Prostate gland (tissue), 2 donors: ENCODE measurements at regions not wholly inside any gene's neighbourhood (a gene's known extent, or its start where the extent isn't known, plus 50 kb on each side); places are given as distances from the start of the nearest gene placed in this dataset.

Experiments used
- CTCF ChIP-seq, 4 experiments: fragments of 200-600 bp in 2 of 4; fragments of 450-650 bp in 2 of 4; sonication (generic) in 2 of 4; IDR thresholded peaks; 1 replicate in 3 of 4; 2 replicates in 1 of 4; pipeline ENCODE4 v1.5.1; 2016 to 2019; ENCODE audit warnings: antibody characterized with exemption in 4 of 4, mild to moderate bottlenecking in 2 of 4, moderate library complexity in 2 of 4
- POLR2A ChIP-seq: fragments of 450-650 bp; IDR thresholded peaks from one replicate; pipeline ENCODE4 v1.6.1; 2016; ENCODE audit warnings: antibody characterized with exemption, mild to moderate bottlenecking
- POLR2AphosphoS5 ChIP-seq: sonication (generic); formaldehyde crosslinking; IDR thresholded peaks from one replicate; pipeline ENCODE4 v1.6.1; 2017; ENCODE audit warnings: antibody characterized with exemption

GRCh38 chr9:103809745-103810144 lies 284.4 kb upstream of the SMC2 start:
- TF ChIP-seq CTCF (IDR thresholded peaks at IDR 0.05) = no peak
- no peak for TF ChIP-seq POLR2A
- TF ChIP-seq POLR2AphosphoS5 = no peak
